ENCODE measurements at regions not wholly inside any gene's neighbourhood (a gene's known extent, or its start where the extent isn't known, plus 50 kb on each side); places are given as distances from the start of the nearest gene placed in this dataset.

DNA sequence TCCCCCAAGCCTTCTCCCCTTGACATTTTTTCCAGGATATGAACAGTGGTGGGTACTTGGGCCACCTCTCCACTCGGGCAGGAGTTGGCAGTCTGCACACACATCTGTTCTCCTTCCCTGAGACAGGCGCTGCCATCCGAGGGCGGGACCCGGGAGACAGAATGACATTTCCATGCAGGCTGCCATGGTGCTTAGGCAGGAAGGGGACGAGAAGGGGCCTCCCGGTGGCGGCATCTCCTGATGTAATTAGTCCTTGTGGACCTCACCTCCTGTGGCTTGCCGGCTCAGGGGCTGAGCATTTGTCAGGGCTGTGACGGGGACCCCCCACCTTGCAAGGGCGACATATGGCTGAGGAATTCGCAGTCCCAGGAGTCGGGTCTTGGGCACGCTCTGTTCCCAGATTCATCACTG, 197.2 kb downstream of the FOXL1 start:
- no peak for DNase-seq

DNA sequence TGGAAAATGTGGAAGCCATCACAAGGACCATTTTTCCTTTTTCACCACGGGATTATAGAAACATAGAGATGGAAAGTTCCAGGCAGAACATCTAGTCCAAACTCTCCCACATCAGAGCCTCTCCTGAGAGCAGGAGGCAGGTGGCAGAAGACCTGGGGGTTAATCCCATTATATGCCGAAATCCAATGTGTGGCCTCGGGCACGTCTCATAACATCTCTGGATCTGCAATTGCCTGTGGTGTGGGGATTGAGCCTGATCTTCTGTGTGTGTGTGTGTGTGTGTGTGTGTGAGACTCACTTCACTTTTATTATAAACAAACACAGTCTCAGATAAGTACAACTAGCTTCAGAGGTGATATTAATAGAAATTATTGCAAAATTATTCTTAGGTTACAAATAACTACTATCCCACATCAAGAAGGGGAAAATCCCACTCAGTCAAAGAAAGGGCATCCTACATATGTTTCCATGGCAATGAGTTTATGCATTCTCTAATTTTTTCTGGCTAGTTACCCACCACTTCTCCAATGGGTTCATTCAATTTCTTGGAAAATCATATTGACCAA, 199.1 kb downstream of the FOXL1 start:
- no peak for DNase-seq

DNA sequence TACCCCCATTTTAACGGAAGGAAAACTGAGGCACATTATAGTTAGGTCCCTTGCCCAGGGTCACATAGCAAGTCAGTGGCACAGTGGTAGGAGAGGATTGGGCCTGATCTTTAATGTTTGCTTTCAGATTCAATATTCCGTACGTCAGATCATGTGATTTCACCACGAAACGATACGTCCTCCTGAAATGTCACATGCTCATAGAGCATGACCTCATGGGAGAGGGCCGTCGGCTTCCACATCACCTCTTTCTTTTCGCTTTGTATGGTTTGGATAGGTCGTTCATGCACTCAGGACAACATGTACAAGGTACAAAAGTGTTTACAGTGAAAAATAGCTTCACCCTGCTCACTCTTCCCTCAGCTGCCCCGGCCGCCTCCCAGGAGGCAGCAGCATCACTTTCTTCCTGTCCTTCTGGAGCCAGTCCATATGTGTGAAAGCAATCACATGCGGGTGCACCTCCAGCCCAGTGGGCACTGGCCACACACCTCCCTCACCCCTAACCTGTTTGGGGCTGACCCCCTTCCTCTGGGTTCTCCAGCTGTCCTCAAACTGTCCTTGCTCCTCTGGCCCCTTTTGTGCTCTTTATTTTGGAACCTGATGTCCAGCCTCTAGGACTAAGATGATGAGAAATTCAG, 199.9 kb downstream of the FOXL1 start:
- no peak for DNase-seq

DNA sequence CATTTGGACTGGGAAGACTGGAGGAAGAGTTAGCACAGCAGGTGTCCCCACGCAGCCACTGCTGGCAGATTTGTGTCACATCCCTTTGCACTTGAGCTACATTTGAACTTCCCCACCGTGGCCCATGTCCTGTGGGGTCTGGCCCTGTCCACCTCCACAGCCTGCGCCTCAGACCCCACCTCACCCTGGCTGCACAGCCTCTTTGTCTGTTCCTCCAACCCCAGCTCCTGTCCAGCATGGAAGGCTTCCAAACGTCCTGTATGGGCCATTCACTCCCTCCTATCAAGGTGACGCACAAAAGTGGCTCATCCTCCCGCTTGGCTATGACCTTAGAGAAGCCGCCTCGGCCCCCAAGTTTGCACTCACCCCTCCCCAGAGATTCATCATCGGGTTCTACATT, 200.6 kb downstream of the FOXL1 start:
- no peak for DNase-seq

DNA sequence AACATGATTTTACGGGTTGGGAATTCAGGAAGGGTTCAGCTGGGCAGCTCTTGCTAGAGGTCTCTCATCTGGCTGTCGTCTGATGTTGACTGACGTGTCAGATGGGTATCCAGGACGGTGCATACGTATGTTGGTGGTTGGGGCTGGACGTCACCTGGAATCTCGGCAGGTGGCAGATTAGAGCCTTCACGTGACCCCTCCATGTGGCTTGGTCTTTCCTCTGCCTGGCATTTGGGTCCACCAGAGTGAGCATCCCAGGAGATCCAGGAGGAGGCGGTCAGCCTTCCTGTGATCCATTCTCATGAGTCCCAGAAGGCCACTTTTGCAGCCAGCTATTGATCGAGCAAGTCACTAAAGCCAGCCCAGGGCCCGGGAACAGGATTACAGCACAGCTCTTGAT, 202.7 kb downstream of the FOXL1 start:
- DNase-seq: no peak

GRCh38 chr16:86783636-86784626, 205.6 kb downstream of the FOXL1 start:
- DNase-seq: no peak

- DNase-seq: no peak
Observed at GRCh38 chr16:86786338-86786737, 208.0 kb downstream of the FOXL1 start.

- no peak for DNase-seq
Observed at GRCh38 chr16:86786994-86787393, 208.6 kb downstream of the FOXL1 start.

DNA sequence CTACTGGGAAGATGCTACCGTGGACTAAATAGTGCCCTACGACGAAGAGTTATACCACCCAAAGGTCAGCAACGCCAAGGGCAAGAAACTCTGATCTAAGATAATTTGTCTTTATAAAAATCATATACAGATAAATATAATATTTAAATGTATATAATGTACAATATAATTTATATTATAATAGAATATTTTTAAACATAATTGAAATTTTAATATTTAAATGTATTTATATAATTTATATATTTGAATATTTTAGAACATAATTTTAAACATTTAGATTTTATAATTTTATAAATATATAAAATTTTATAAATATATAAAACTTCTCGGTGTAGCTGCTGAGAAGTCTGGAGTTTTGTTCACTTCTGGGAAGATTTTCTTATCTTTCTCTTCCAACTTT, 209.2 kb downstream of the FOXL1 start:
- no peak for DNase-seq

DNA sequence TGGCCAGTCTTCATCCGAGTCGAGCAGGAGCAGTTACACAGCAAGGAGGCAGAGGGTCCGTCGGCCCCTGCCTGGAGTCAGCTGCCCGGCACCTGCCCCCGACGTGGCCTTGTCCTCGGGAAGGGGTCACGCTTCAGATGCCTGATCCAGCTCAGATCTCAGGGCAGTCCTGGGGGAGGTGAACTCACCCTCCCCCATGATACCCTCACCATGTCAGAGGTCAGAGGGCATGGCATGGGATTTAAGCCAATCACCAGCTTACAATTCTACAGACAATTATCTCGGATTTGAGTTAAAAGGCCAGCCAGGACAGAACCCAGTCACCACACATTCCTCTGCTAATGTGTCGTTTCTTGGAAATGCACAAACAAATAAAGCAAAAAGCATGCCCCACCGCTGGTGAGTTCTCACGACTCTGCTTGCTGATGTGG, 211.3 kb downstream of the FOXL1 start:
- DNase-seq: no peak

DNA sequence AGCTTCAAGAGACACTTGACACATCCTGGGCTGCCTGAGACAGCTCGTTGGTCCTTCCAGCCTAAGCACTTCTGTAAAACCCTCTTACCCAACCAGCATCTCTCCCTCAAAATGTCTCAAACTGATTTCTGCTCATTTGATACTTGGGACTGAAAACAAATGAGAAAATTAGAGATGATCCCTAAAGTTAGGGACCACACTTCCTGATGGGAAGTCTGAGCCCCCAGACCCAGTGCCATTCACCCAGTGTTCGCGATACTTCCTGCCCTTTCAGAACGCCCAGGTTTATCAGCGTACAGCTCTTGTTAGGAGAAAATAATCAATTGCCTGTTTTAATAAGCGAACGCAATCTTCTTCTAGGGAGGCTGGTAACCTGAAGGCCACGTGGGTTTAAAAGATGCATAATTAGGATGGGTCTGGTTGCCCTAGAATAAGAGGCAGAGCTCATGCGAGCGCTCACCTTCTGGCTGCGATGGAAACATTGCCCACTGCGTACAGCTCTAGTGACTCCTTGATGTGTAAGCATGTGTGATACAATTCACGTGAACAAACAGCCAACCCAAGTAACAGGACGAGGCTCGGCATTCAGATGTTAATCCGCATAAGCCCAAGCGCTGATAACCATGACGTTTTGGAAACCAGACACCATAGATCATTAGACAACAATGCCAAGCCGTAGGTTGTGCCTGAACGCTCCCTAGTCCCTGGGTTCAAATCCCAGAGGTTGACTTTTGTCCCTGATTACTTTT, 213.1 kb downstream of the FOXL1 start:
- DNase-seq: no peak

- DNase-seq: no peak
Observed at GRCh38 chr16:86794216-86794864, 216.0 kb downstream of the FOXL1 start.

DNA sequence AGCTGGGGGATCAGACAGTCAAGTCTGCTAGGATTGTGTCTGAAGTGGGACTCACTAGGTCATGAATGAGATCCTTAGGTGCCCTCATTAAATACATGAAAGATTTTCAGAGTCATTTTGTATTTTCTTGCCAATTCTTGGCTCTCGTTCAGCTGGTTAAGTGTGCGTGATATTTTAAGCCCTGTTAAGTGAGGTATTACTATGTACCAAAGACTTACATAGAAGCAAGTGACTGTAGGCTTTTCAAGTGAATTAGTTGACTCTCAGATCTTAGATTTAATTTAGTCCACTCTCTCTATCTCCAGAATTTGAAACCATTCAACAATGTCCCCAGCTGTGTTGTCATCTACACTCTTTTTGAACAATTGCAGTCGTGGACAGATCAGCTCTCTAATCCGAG, 219.4 kb downstream of the FOXL1 start:
- no peak for DNase-seq

- no peak for DNase-seq
Observed at GRCh38 chr16:86798247-86799041, 220.1 kb downstream of the FOXL1 start.

- DNase-seq: no peak
Observed at GRCh38 chr16:86799367-86799766, 221.0 kb downstream of the FOXL1 start.

DNA sequence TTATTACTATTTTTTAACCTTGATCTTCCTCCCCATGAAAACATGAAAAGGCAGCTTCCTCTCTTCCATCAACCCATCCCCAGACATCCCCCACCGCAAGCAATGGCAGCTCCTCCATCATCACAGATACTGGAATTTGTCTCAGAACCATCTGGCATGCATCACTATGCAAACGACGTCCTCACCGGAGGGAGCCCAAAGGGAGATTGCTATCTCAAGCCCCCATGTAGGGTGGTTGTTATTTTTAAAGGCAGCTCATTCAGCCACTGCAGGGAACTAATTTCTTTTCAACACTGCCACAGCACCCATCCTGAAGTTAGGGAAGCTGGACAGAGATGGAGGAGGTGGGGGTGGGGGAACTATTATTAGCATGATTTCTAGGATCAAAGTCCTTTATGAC, 222.5 kb downstream of the FOXL1 start:
- no peak for DNase-seq

DNA sequence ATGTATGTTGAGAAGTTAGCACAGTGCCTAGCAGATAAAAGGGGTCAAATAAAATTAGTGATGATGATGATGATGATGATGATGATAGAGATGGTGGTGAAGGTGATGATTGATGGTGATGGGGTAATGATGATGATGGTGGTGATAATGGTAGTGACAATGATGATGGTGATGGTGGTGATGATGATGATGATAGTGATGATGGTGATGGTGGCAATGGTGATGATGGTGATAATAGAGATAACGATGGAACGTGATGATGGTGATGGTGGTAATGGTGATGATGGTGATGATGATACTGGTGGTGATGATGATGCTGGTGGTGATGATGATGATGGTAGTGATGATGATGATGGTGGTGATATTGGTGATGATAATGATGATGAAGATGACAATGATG, 223.7 kb downstream of the FOXL1 start:
- no peak for DNase-seq

- DNase-seq: no peak
Observed at GRCh38 chr16:86805188-86805587, 226.8 kb downstream of the FOXL1 start.

DNA sequence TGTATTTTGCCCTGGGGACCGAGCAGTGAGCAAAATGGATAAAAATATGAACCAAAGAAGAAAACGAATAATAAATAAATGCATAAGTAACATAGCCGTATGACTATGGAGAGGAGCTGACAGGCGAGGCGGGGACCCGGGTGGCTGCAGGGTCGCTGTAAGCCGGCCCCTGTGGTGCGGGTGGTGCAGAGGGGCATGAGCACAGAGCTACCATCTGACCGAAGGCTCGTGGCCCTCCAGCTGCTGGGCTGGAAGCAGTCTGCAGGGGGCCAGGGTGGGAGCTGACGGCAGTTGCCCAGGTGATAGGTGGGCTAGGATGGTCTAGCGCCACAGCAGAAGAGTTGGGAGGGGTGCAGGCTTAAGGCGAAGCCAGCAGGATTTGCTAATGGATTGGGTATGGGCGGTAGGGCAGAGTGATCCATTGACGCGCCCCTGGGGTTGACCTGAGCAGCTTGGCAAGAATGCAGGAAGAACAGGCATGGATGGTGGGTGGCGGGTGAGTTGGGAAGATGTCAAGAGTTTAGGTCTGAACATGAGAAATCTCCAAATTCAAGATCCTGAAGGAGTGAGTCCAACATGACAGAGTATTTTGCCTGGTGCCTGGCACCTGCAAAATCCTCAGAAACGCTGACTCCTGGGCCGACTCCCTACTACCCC, 228.0 kb downstream of the FOXL1 start:
- DNase-seq: no peak

GRCh38 chr16:86806838-86807351, 228.5 kb downstream of the FOXL1 start:
- DNase-seq: no peak

GRCh38 chr16:86808863-86809444, 230.6 kb downstream of the FOXL1 start:
- DNase-seq: no peak
